T-helper 2 cell treated with Interferon-gamma antibody and Interleukin-4, amounts not matched to agents 5 μg/mL and 100 μg/mL, for 36 hours (primary cell): ENCODE measurements at regions not wholly inside any gene's neighbourhood (a gene's known extent, or its start where the extent isn't known, plus 50 kb on each side); places are given as distances from the start of the nearest gene placed in this dataset.

Source experiments
- DNase-seq: peaks from one replicate; pipeline ENCODE4 v3.0.0; 2021; ENCODE audit warnings: low spot score
- H3K27ac Mint-ChIP-seq: one replicate; pipeline ENCODE4 v1.8.0; 2021; ENCODE audit warnings: mild to moderate bottlenecking, mixed read lengths
- H3K27me3 Mint-ChIP-seq: one replicate; pipeline ENCODE4 v1.8.0; 2021; ENCODE audit warnings: low read depth, mixed read lengths
- H3K36me3 Mint-ChIP-seq: one replicate; pipeline ENCODE4 v1.8.0; 2021; ENCODE audit warnings: low read depth, mixed read lengths
- H3K4me1 Mint-ChIP-seq: one replicate; pipeline ENCODE4 v1.8.0; 2021; ENCODE audit warnings: low read depth, mixed read lengths
- H3K4me3 Mint-ChIP-seq: one replicate; pipeline ENCODE4 v1.8.0; 2022; ENCODE audit warnings: mild to moderate bottlenecking, moderate library complexity, mixed read lengths
- H3K9me3 Mint-ChIP-seq: one replicate; pipeline ENCODE4 v1.8.0; 2021; ENCODE audit warnings: mixed read lengths

GRCh38 chr18:73163236-73163635, 295.4 kb upstream of the NETO1 start:
- H3K9me3 Mint-ChIP-seq: peaks cover 4% of the 10 kb centered on the region
- H3K27me3 Mint-ChIP-seq: no peaks in the 10 kb centered on the region
- no peaks in the 10 kb centered on the region for H3K36me3 Mint-ChIP-seq
- no peak for DNase-seq
- H3K4me3 Mint-ChIP-seq: no peak overlapping the region
- no peak overlapping the region for H3K27ac Mint-ChIP-seq
- no peaks in the 10 kb centered on the region for H3K4me1 Mint-ChIP-seq

GRCh38 chr18:73156117-73156516, 288.3 kb upstream of the NETO1 start:
- peaks cover 9% of the 10 kb centered on the region for H3K9me3 Mint-ChIP-seq
- no peak overlapping the region for H3K4me3 Mint-ChIP-seq
- H3K27me3 Mint-ChIP-seq: no peaks in the 10 kb centered on the region
- no peaks in the 10 kb centered on the region for H3K4me1 Mint-ChIP-seq
- DNase-seq: no peak
- no peak overlapping the region for H3K27ac Mint-ChIP-seq
- no peaks in the 10 kb centered on the region for H3K36me3 Mint-ChIP-seq

DNA sequence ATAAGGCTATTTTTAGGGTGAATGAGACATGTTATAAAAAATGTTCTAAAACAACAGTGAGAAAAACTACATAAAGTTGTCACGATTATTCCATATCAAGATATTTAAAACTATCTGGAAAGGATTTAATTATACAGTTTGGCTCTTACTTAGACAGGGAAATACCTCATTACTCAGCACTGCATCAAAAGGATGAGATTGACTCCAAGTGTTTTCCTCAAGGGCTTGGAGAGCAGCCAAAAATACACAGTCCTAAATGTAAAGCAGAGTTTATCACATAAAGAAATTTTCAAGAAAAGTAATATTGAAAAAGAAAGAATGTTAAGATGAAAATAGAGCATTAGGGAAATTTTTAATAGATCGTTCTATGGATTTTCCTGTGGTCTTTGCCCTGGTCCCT, 285.5 kb upstream of the NETO1 start:
- Mint-ChIP-seq H3K27ac (no peak overlapping the region), H3K4me3 (no peak overlapping the region), H3K27me3 (no peaks in the 10 kb centered on the region), H3K36me3 (no peaks in the 10 kb centered on the region), H3K9me3 (peaks cover 9% of the 10 kb centered on the region), H3K4me1 (no peaks in the 10 kb centered on the region)
- DNase-seq: no peak

GRCh38 chr18:73151086-73151485, 283.3 kb upstream of the NETO1 start:
- Mint-ChIP-seq H3K4me3 (no peak overlapping the region), H3K27me3 (no peaks in the 10 kb centered on the region), H3K9me3 (peaks cover 9% of the 10 kb centered on the region), H3K4me1 (no peaks in the 10 kb centered on the region), H3K27ac (no peak overlapping the region), H3K36me3 (no peaks in the 10 kb centered on the region)
- no peak for DNase-seq

DNA sequence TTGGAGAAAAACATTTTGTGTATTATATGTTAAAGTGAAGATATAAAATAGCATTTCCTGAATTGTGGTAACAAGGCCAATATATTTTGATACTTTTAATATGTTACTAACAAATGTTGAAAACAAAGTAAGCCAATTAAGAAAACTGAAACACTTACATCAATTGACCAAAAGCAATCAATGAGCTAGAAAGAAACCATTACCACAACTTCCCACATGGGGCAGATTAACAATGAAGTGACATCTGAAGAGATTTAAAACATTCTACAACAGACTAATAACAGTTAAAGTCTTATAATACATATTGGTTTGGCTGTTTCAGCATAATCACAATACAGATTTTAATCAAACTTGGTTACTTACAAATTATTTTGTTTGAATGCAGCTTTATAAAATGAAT, 282.4 kb upstream of the NETO1 start:
- H3K36me3 Mint-ChIP-seq: no peaks in the 10 kb centered on the region
- DNase-seq: no peak
- H3K27me3 Mint-ChIP-seq: no peaks in the 10 kb centered on the region
- H3K27ac Mint-ChIP-seq: no peak overlapping the region
- H3K4me1 Mint-ChIP-seq: no peaks in the 10 kb centered on the region
- peaks cover 9% of the 10 kb centered on the region for H3K9me3 Mint-ChIP-seq
- no peak overlapping the region for H3K4me3 Mint-ChIP-seq

- Mint-ChIP-seq H3K36me3 (no peaks in the 10 kb centered on the region), H3K4me3 (no peak overlapping the region), H3K9me3 (peaks cover 12% of the 10 kb centered on the region), H3K27me3 (no peaks in the 10 kb centered on the region), H3K27ac (no peak overlapping the region), H3K4me1 (no peaks in the 10 kb centered on the region)
- no peak for DNase-seq
Measured at GRCh38 chr18:73147590-73147989, 279.8 kb upstream of the NETO1 start.

DNA sequence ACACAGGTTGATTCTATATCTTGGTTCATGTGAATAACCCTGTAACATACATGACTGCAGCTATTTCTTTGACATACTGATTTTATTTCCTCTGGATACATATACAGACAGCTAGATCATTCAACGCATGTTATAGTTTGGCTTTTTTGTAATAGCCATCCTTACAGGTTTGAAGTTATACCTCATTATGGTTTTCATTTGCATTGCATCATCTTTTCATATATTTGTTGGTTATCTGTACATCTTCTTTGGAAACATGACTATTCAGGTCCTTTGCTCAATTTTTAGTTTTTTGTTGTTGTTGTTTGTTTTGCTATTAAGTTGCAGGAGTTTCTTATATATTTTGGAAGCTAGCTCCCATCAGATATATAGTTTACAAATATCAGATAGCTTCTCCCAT, 276.2 kb upstream of the NETO1 start:
- H3K36me3 Mint-ChIP-seq: no peaks in the 10 kb centered on the region
- peaks cover 12% of the 10 kb centered on the region for H3K9me3 Mint-ChIP-seq
- no peaks in the 10 kb centered on the region for H3K27me3 Mint-ChIP-seq
- no peaks in the 10 kb centered on the region for H3K4me1 Mint-ChIP-seq
- no peak for DNase-seq
- no peak overlapping the region for H3K27ac Mint-ChIP-seq
- no peak overlapping the region for H3K4me3 Mint-ChIP-seq

GRCh38 chr18:73136134-73136533, 268.3 kb upstream of the NETO1 start:
- no peaks in the 10 kb centered on the region for H3K4me1 Mint-ChIP-seq
- DNase-seq: no peak
- H3K9me3 Mint-ChIP-seq: no peaks in the 10 kb centered on the region
- H3K27me3 Mint-ChIP-seq: no peaks in the 10 kb centered on the region
- H3K27ac Mint-ChIP-seq: no peak overlapping the region
- no peaks in the 10 kb centered on the region for H3K36me3 Mint-ChIP-seq
- no peak overlapping the region for H3K4me3 Mint-ChIP-seq

- peaks cover 8% of the 10 kb centered on the region for H3K9me3 Mint-ChIP-seq
- DNase-seq: no peak
- no peaks in the 10 kb centered on the region for H3K4me1 Mint-ChIP-seq
- H3K4me3 Mint-ChIP-seq: no peak overlapping the region
- no peaks in the 10 kb centered on the region for H3K27me3 Mint-ChIP-seq
- H3K27ac Mint-ChIP-seq: no peak overlapping the region
- H3K36me3 Mint-ChIP-seq: no peaks in the 10 kb centered on the region
Measured at GRCh38 chr18:73124175-73124574, 256.4 kb upstream of the NETO1 start.

GRCh38 chr18:73121207-73121606, 253.4 kb upstream of the NETO1 start:
- no peaks in the 10 kb centered on the region for H3K27me3 Mint-ChIP-seq
- no peaks in the 10 kb centered on the region for H3K36me3 Mint-ChIP-seq
- no peaks in the 10 kb centered on the region for H3K4me1 Mint-ChIP-seq
- DNase-seq: no peak
- H3K9me3 Mint-ChIP-seq: peaks cover 8% of the 10 kb centered on the region
- no peak overlapping the region for H3K27ac Mint-ChIP-seq
- H3K4me3 Mint-ChIP-seq: no peak overlapping the region

DNA sequence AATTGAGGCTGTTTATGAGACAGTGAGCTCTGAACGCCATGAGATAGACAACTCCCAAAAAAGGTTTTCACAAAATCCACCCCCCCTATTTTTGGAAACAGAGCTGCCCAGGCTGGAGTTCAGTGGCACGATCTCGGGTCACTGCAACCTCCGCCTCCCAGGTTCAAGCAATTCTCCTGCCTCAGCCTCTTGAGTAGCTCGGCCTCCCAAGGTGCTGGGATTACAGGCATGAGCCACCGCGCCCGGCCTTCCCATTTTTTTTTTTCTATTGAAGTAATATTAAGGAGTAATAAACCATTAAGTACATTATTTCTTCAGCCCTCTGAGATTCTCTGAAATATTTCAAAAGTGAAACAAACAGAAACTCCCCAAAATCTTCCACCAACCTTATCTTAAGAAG, 252.8 kb upstream of the NETO1 start:
- no peak for DNase-seq
- no peak overlapping the region for H3K27ac Mint-ChIP-seq
- no peak overlapping the region for H3K4me3 Mint-ChIP-seq
- no peaks in the 10 kb centered on the region for H3K36me3 Mint-ChIP-seq
- no peaks in the 10 kb centered on the region for H3K27me3 Mint-ChIP-seq
- H3K4me1 Mint-ChIP-seq: no peaks in the 10 kb centered on the region
- peaks cover 8% of the 10 kb centered on the region for H3K9me3 Mint-ChIP-seq

GRCh38 chr18:73119574-73119973, 251.8 kb upstream of the NETO1 start:
- no peak for DNase-seq
- Mint-ChIP-seq H3K4me1 (no peaks in the 10 kb centered on the region), H3K36me3 (no peaks in the 10 kb centered on the region), H3K4me3 (no peak overlapping the region), H3K9me3 (peaks cover 8% of the 10 kb centered on the region), H3K27ac (no peak overlapping the region), H3K27me3 (no peaks in the 10 kb centered on the region)

DNA sequence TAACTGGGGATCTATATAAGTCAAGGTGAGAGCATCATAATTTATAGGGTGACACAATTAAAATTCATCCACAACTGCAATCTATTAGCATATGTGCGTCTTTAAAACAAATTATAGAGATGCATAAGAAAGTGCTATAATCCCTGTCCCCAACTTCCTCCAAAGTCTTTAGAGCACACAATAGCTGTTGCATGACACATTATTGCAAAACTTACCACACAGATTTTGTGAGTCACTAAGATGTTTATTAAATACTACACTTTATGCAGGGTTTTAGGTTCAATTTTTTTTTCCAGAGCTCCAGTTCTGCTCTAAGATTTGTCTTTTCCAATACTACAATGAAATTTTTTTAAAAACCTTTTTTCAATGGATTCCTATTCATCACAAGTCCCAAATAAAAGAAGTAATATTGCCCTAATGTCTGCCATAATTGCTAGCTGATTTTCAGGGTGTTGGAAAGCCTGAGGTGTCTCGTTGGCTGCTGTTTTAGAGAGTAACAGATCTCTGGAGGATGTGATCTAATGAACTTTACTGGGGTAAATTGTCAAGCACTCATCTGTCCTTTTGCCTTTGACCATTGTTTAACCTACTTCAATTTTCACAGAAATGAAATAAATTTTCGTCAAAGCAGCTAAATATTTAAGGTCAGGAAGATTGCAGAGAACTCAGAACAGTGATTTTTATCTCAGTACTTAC, 250.5 kb upstream of the NETO1 start:
- Mint-ChIP-seq H3K27me3 (no peaks in the 10 kb centered on the region), H3K4me1 (no peaks in the 10 kb centered on the region), H3K4me3 (no peak overlapping the region), H3K27ac (no peak overlapping the region), H3K36me3 (no peaks in the 10 kb centered on the region), H3K9me3 (peaks cover 8% of the 10 kb centered on the region)
- DNase-seq: no peak

- Mint-ChIP-seq H3K36me3 (no peaks in the 10 kb centered on the region), H3K4me1 (no peaks in the 10 kb centered on the region), H3K9me3 (peaks cover 10% of the 10 kb centered on the region), H3K27ac (no peak overlapping the region), H3K4me3 (no peak overlapping the region), H3K27me3 (no peaks in the 10 kb centered on the region)
- DNase-seq: no peak
Measured at GRCh38 chr18:73110307-73110706, 242.5 kb upstream of the NETO1 start.

GRCh38 chr18:73101977-73102376, 234.2 kb upstream of the NETO1 start:
- Mint-ChIP-seq H3K4me3 (no peak overlapping the region), H3K4me1 (no peaks in the 10 kb centered on the region), H3K27ac (no peak overlapping the region), H3K9me3 (peaks cover 6% of the 10 kb centered on the region), H3K27me3 (no peaks in the 10 kb centered on the region), H3K36me3 (no peaks in the 10 kb centered on the region)
- no peak for DNase-seq
